ENCODE measurements at regions not wholly inside any gene's neighbourhood (a gene's known extent, or its start where the extent isn't known, plus 50 kb on each side); places are given as distances from the start of the nearest gene placed in this dataset.
"Not testable (repeated sequence)": the region's sequence is repeated elsewhere in the genome, so short reads cannot be mapped to it uniquely, and the experiment has no call there.

DNA sequence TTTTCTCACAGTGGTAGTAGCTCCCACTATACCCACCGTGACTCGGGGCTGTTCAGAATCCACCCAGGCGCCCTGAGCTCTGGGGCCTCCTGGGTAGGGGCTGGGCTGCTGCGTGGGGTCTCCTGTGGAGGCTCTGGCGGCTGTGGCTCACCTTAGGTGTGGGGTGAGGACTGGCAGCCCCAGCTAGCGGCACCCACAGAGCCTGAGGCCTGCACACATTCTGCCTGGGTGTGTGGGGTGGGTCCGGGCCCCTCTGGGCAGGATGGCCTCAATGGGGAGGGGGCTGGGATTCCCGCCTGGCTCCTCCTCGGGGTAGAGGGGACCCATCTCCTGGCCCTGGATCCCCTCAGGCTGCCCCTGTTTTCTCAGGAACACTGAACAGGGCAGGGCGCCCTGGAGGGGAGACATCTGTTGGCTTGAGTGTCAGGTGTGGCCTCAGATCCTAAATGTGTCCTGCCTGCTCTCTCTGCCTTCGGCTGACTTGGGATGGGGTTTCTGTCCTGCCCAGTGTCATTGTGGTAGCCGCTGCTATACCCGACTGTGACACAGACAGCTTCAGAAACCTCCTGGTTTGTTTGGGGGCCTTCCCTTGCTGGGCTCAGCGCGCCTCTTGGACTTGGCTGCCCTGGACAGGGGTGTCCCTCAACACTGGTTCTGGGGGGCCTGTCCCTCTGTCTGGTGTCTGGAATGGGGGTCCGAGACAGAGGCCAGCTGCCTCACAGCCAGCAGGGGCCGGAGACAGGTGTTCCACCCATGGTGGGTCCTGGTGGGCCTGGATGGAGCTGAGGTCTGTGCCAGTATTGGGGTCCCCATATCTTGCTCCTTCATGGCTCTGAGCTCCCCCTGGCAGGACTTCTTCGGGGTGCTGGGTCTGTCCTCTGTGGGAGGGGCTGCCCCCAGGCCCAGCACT, 354.9 kb downstream of the TMEM121 start:
- Histone ChIP-seq H3K4me3 (ENCODE audit: low read depth in 1 of 2, low read length in 2 of 2) (no peak overlapping the region), H3K4me1 (ENCODE audit: control insufficient read depth in 2 of 2, insufficient read depth in 2 of 2, low read length in 1 of 2) (no peaks in the 10 kb centered on the region), H3K27me3 (ENCODE audit: control insufficient read depth in 1 of 2, insufficient read depth in 2 of 2, low read length in 2 of 2) (no peaks in the 10 kb centered on the region), H3K27ac (ENCODE audit: low read depth in 2 of 2, low read length in 1 of 2) (no peak overlapping the region), H3K36me3 (ENCODE audit: control insufficient read depth in 2 of 2, insufficient read depth in 2 of 2, low read length in 1 of 2) (no peaks in the 10 kb centered on the region), H3K9me3 (ENCODE audit: control insufficient read depth in 2 of 2, insufficient read depth in 1 of 2, low read depth in 1 of 2, low read length in 1 of 2) (peaks cover 0 to 6% of the 10 kb centered on the region in 2 donors)
- WGBS, 2 donors, result 72% methylated on average over 17 to 18 of the region's 18 CpGs

GRCh38 chr14:105882011-105882410, 355.6 kb downstream of the TMEM121 start:
- not testable (repeated sequence) for H3K36me3 ChIP-seq (ENCODE audit: control insufficient read depth in 2 of 2, insufficient read depth in 2 of 2, low read length in 1 of 2); H3K9me3 ChIP-seq (ENCODE audit: control insufficient read depth in 2 of 2, insufficient read depth in 1 of 2, low read depth in 1 of 2, low read length in 1 of 2); H3K4me1 ChIP-seq (ENCODE audit: control insufficient read depth in 2 of 2, insufficient read depth in 2 of 2, low read length in 1 of 2); H3K4me3 ChIP-seq (ENCODE audit: low read depth in 1 of 2, low read length in 2 of 2); H3K27me3 ChIP-seq (ENCODE audit: control insufficient read depth in 1 of 2, insufficient read depth in 2 of 2, low read length in 2 of 2); H3K27ac ChIP-seq (ENCODE audit: low read depth in 2 of 2, low read length in 1 of 2)
- WGBS, 2 donors, result 72 to 76% methylated on average over 6 to 10 of the region's 10 CpGs

DNA sequence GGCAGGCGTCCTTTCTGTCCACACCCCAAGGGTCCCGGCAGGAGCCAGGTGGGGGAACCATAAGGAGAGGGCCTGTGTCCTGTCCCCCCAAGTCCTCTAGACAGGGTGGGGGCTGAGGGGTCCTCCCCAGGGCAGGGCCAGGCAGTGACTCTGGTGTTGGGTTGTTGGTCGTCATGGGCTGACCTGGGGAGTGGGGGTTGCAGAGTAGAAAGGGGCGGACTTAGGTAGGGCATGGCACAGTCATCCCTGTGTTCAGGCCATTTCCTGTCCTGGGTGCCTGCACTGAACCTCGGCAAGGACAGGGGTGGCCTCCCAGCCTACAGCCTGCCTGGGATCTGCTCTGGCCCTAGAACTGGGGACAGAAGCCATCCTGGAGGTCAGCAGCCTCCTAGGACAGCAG, 356.2 kb downstream of the TMEM121 start:
- Histone ChIP-seq H3K9me3 (ENCODE audit: control insufficient read depth in 2 of 2, insufficient read depth in 1 of 2, low read depth in 1 of 2, low read length in 1 of 2) (peaks cover 0 to 6% of the 10 kb centered on the region in 2 donors), H3K36me3 (ENCODE audit: control insufficient read depth in 2 of 2, insufficient read depth in 2 of 2, low read length in 1 of 2) (no peaks in the 10 kb centered on the region), H3K4me3 (ENCODE audit: low read depth in 1 of 2, low read length in 2 of 2) (no peak overlapping the region), H3K4me1 (ENCODE audit: control insufficient read depth in 2 of 2, insufficient read depth in 2 of 2, low read length in 1 of 2) (no peaks in the 10 kb centered on the region), H3K27ac (ENCODE audit: low read depth in 2 of 2, low read length in 1 of 2) (no peak overlapping the region), H3K27me3 (ENCODE audit: control insufficient read depth in 1 of 2, insufficient read depth in 2 of 2, low read length in 2 of 2) (no peaks in the 10 kb centered on the region)
- WGBS, 2 donors, result 70 to 76% methylated on average over 5 of the region's 5 CpGs

DNA sequence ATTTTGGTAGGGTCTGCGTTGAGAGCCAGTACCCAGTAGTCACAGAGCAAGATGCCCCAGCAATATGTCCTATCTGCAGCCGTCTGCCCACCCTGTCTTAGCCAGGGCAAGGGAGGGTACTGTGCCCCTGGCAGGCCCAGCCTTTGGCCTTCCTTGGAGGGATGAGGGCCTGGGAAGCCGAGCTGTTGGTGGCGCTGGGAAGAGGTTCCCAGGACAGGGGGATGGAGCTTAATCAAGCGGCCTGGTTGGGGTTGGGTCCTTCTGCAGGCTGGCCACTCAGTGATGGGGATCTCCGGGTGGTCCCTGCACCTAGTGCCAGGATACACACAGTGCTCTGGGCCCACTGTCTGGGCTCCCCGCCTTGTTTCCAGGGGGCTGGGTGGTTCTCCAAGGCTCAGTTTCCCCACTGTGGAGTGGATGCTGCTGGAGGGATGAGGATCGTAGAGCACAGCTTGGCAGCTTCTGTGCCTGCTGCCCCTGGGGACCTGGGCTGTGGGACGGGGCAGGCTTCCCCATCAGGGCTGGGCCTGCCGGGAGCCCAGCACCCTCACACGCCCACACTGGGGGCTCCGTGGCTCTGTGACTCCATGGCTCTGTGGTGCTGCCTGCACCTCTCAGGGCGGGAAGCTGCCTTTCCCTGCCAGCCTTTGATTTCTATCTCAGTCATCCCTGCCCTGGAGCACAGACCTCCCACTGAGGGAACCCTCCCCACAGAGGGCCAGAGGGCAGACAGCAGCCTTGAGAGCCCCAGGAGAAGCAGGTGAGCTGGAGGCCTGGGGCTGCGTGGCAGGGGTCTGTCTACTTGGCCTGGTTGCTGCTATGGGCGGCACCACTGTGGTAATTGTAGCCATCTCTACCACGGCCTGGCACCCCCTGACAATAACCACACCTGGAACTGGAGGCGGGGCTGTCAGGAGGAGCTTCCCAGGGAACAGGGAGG, 357.0 kb downstream of the TMEM121 start:
- WGBS, 2 donors, result 76 to 77% methylated on average over 17 of the region's 17 CpGs
- Histone ChIP-seq H3K27ac (ENCODE audit: low read depth in 2 of 2, low read length in 1 of 2) (no peak overlapping the region), H3K9me3 (ENCODE audit: control insufficient read depth in 2 of 2, insufficient read depth in 1 of 2, low read depth in 1 of 2, low read length in 1 of 2) (peaks cover 0 to 6% of the 10 kb centered on the region in 2 donors), H3K27me3 (ENCODE audit: control insufficient read depth in 1 of 2, insufficient read depth in 2 of 2, low read length in 2 of 2) (no peaks in the 10 kb centered on the region), H3K36me3 (ENCODE audit: control insufficient read depth in 2 of 2, insufficient read depth in 2 of 2, low read length in 1 of 2) (no peaks in the 10 kb centered on the region), H3K4me1 (ENCODE audit: control insufficient read depth in 2 of 2, insufficient read depth in 2 of 2, low read length in 1 of 2) (no peaks in the 10 kb centered on the region), H3K4me3 (ENCODE audit: low read depth in 1 of 2, low read length in 2 of 2) (no peak overlapping the region)

- not testable (repeated sequence) for H3K9me3 ChIP-seq (ENCODE audit: control insufficient read depth in 2 of 2, insufficient read depth in 1 of 2, low read depth in 1 of 2, low read length in 1 of 2); H3K27ac ChIP-seq (ENCODE audit: low read depth in 2 of 2, low read length in 1 of 2); H3K27me3 ChIP-seq (ENCODE audit: control insufficient read depth in 1 of 2, insufficient read depth in 2 of 2, low read length in 2 of 2); H3K4me3 ChIP-seq (ENCODE audit: low read depth in 1 of 2, low read length in 2 of 2); H3K4me1 ChIP-seq (ENCODE audit: control insufficient read depth in 2 of 2, insufficient read depth in 2 of 2, low read length in 1 of 2); H3K36me3 ChIP-seq (ENCODE audit: control insufficient read depth in 2 of 2, insufficient read depth in 2 of 2, low read length in 1 of 2)
- 78% methylated on average over 13 to 17 of the region's 17 CpGs for WGBS, 2 donors
Observed at GRCh38 chr14:105884192-105884807, 357.9 kb downstream of the TMEM121 start.

DNA sequence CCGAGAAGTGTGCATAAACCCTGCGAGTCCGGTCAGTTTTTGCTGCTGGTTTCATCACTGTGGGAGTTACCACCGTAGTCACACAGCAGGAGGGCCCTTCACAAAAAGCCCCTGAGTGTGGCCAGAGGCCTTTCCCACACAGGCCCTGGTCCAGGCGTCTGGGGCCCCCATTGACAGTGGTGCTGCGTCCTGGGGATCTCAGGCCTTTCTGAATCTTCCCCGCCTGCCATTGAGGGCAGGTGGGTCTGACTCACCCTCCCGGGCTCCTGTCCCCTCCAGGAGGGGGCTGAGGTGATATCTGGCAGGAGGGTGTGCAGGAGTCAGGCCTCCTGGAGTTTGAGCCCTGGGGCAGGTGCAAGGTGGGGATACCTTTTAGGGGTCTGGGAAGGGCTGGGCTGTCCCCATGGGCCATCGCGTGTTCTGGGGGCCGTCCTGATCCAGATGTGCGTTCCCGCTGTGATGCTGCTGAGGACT, 358.5 kb downstream of the TMEM121 start:
- WGBS, 2 donors, result 59 to 81% methylated on average over 13 of the region's 13 CpGs
- Histone ChIP-seq H3K4me1 (ENCODE audit: control insufficient read depth in 2 of 2, insufficient read depth in 2 of 2, low read length in 1 of 2) (no peaks in the 10 kb centered on the region), H3K4me3 (ENCODE audit: low read depth in 1 of 2, low read length in 2 of 2) (no peak overlapping the region), H3K27ac (ENCODE audit: low read depth in 2 of 2, low read length in 1 of 2) (no peak overlapping the region), H3K36me3 (ENCODE audit: control insufficient read depth in 2 of 2, insufficient read depth in 2 of 2, low read length in 1 of 2) (no peaks in the 10 kb centered on the region), H3K27me3 (ENCODE audit: control insufficient read depth in 1 of 2, insufficient read depth in 2 of 2, low read length in 2 of 2) (no peaks in the 10 kb centered on the region), H3K9me3 (ENCODE audit: control insufficient read depth in 2 of 2, insufficient read depth in 1 of 2, low read depth in 1 of 2, low read length in 1 of 2) (peaks cover 0 to 8% of the 10 kb centered on the region in 2 donors)

GRCh38 chr14:105885561-105886320, 359.4 kb downstream of the TMEM121 start:
- no peaks in the 10 kb centered on the region for H3K4me1 ChIP-seq (ENCODE audit: control insufficient read depth in 2 of 2, insufficient read depth in 2 of 2, low read length in 1 of 2)
- H3K27me3 ChIP-seq (ENCODE audit: control insufficient read depth in 1 of 2, insufficient read depth in 2 of 2, low read length in 2 of 2), result no peaks in the 10 kb centered on the region
- H3K9me3 ChIP-seq (ENCODE audit: control insufficient read depth in 2 of 2, insufficient read depth in 1 of 2, low read depth in 1 of 2, low read length in 1 of 2), result peaks cover 0 to 8% of the 10 kb centered on the region in 2 donors
- H3K27ac ChIP-seq (ENCODE audit: low read depth in 2 of 2, low read length in 1 of 2), result no peak overlapping the region
- 76 to 80% methylated on average over 23 of the region's 23 CpGs for WGBS, 2 donors
- no peaks in the 10 kb centered on the region for H3K36me3 ChIP-seq (ENCODE audit: control insufficient read depth in 2 of 2, insufficient read depth in 2 of 2, low read length in 1 of 2)
- H3K4me3 ChIP-seq (ENCODE audit: low read depth in 1 of 2, low read length in 2 of 2), result no peak overlapping the region

DNA sequence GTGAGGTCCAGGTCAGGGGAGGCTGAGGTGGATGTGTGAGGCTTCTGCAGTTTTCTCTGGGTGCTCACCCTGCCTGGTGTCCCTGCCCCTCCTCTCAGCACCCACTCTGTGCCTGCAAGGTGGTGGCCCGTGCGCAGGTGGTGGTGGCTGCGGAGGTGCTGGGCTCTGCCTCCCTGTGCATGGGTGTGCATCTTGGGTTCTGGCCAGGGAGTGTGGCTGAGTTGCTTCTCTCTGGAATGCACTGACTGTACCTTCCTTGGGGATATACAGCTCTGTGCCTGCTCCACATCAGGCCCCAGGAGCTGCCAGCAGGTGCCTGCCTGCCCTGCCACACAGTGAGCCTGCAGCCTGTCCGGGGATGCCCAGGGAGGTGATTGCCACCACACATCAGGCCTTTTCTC, 360.4 kb downstream of the TMEM121 start:
- not testable (repeated sequence) for H3K9me3 ChIP-seq (ENCODE audit: control insufficient read depth in 2 of 2, insufficient read depth in 1 of 2, low read depth in 1 of 2, low read length in 1 of 2); H3K27ac ChIP-seq (ENCODE audit: low read depth in 2 of 2, low read length in 1 of 2); H3K36me3 ChIP-seq (ENCODE audit: control insufficient read depth in 2 of 2, insufficient read depth in 2 of 2, low read length in 1 of 2); H3K27me3 ChIP-seq (ENCODE audit: control insufficient read depth in 1 of 2, insufficient read depth in 2 of 2, low read length in 2 of 2); H3K4me1 ChIP-seq (ENCODE audit: control insufficient read depth in 2 of 2, insufficient read depth in 2 of 2, low read length in 1 of 2); H3K4me3 ChIP-seq (ENCODE audit: low read depth in 1 of 2, low read length in 2 of 2)
- 69 to 73% methylated on average over 4 of the region's 4 CpGs for WGBS, 2 donors

- Histone ChIP-seq H3K4me3 (ENCODE audit: low read depth in 1 of 2, low read length in 2 of 2) (no peak overlapping the region), H3K9me3 (ENCODE audit: control insufficient read depth in 2 of 2, insufficient read depth in 1 of 2, low read depth in 1 of 2, low read length in 1 of 2) (peaks cover 0 to 8% of the 10 kb centered on the region in 2 donors), H3K4me1 (ENCODE audit: control insufficient read depth in 2 of 2, insufficient read depth in 2 of 2, low read length in 1 of 2) (no peaks in the 10 kb centered on the region), H3K27ac (ENCODE audit: low read depth in 2 of 2, low read length in 1 of 2) (no peak overlapping the region), H3K36me3 (ENCODE audit: control insufficient read depth in 2 of 2, insufficient read depth in 2 of 2, low read length in 1 of 2) (no peaks in the 10 kb centered on the region), H3K27me3 (ENCODE audit: control insufficient read depth in 1 of 2, insufficient read depth in 2 of 2, low read length in 2 of 2) (no peaks in the 10 kb centered on the region)
- WGBS, 2 donors, result 5 to 19% methylated on average over 2 of the region's 2 CpGs
Observed at GRCh38 chr14:105887692-105888091, 361.3 kb downstream of the TMEM121 start.
